Memory B cell (primary cell): ENCODE measurements at regions not wholly inside any gene's neighbourhood (a gene's known extent, or its start where the extent isn't known, plus 50 kb on each side); places are given as distances from the start of the nearest gene placed in this dataset.
A peak's percentile ranks its signal among the peaks of the same experiment; 100 is the strongest.
"Not testable (repeated sequence)": the region's sequence is repeated elsewhere in the genome, so short reads cannot be mapped to it uniquely, and the experiment has no call there.

Source experiments
- ATAC-seq: fragments of 150-1000 bp; cut with Tn5 transposase; 2 replicates; pipeline ENCODE4 v1.10.0; 2021; ENCODE audit warnings: low read depth, mild to moderate bottlenecking, moderate library complexity
- DNase-seq, 2 donors: peaks; one replicate each; pipeline ENCODE4 v3.0.0; 2022; ENCODE audit warnings: low spot score in 2 of 2
- H3K27ac Mint-ChIP-seq: one replicate; pipeline ENCODE4 v1.8.0; 2022; ENCODE audit warnings: mild to moderate bottlenecking, moderate library complexity, mixed read lengths
- H3K27me3 Mint-ChIP-seq: one replicate; pipeline ENCODE4 v1.8.0; 2022; ENCODE audit warnings: mixed read lengths
- H3K36me3 Mint-ChIP-seq: one replicate; pipeline ENCODE4 v1.8.0; 2022; ENCODE audit warnings: mild to moderate bottlenecking, mixed read lengths
- H3K4me1 Mint-ChIP-seq: one replicate; pipeline ENCODE4 v1.8.0; 2022; ENCODE audit warnings: mixed read lengths
- H3K4me3 Mint-ChIP-seq: one replicate; pipeline ENCODE4 v1.8.0; 2022; ENCODE audit warnings: mild to moderate bottlenecking, moderate library complexity, mixed read lengths
- H3K9me3 Mint-ChIP-seq: one replicate; pipeline ENCODE4 v1.8.0; 2022; ENCODE audit warnings: mixed read lengths

DNA sequence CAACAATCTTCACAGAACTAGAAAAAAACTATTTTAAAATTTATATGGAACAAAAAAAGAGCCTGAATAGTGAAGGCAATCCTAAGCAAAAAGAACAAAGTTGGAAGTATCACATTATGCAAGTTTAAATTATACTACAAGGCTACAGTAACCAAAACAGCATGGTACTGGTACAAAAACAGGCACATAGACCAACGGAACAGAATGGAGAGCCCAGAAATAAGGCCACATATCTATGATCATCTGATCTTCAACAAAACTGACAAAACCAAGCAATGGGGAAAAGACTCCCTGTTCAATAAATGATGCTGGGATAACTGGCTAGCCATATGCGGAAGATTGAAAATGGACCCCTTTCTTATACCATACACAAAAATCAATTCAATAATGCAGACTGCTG is 74.4 kb upstream of the RTN4 start:
- H3K4me3 Mint-ChIP-seq, H3K27ac Mint-ChIP-seq, H3K4me1 Mint-ChIP-seq, H3K36me3 Mint-ChIP-seq, H3K27me3 Mint-ChIP-seq, H3K9me3 Mint-ChIP-seq, ATAC-seq, DNase-seq: not testable (repeated sequence)

DNA sequence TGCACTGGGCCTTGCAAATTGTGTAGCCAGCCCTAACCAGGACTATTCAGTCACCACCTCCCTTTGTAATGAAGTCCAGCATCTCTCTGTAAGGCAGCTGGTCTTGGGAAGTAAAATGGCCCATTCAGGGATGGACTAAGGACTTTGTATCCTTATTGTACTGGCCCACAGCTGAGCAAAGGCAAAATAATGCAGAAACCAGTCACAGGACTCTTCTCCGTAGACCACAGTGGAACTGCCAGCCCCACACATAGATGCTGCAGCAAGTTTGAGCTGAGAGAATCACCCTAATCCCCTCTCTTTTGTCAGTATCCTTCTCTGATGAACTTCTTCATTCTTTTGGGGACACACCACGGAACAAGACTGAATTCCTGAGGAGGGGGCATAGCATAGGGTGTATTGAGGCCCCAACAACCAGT is 73.6 kb upstream of the RTN4 start:
- DNase-seq (no peak), ATAC-seq (no peak)
- Mint-ChIP-seq H3K36me3 (no peaks in the 10 kb centered on the region), H3K4me1 (peaks cover 17% of the 10 kb centered on the region), H3K27me3 (peaks cover 2% of the 10 kb centered on the region), H3K4me3 (no peak overlapping the region), H3K9me3 (no peaks in the 10 kb centered on the region), H3K27ac (no peak overlapping the region)

DNA sequence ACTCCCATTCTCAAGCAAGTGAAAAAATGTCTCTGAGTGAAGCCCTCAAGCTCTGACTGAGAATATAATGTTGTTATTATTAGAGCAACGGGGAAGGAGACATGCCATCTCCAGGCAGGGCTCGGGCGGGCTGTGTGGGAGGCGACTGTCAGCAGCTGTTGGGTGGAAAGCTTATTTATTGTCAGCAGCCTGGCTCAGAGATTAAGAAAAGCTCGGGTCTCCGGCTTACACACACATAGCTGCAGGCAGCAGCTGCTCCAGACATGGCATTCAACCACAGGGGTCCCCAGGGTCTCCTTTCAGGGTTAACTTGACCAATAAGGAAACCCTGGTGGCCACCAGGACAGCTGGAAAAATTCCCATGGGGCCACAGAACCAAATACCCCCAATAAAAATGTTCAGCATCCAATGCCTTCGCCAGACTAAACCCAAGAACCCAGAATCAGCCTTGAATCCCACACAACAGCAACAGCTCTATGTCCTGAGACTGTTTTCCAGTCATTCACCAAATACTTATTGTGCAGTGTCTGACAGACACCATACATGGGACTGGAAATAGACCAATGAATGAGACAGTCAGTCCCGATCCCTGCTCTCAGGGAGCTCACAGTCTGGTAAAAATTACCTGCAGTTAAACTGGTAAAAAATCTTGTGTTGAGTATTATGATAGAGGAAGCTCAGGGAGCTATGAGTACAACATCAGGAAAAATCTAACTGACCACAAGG is 70.5 kb upstream of the RTN4 start:
- no peaks in the 10 kb centered on the region for H3K36me3 Mint-ChIP-seq
- no peak overlapping the region for H3K27ac Mint-ChIP-seq
- ATAC-seq, result no peak
- H3K4me3 Mint-ChIP-seq, result no peak overlapping the region
- peaks cover 2% of the 10 kb centered on the region for H3K27me3 Mint-ChIP-seq
- no peak for DNase-seq
- peaks cover 23% of the 10 kb centered on the region for H3K4me1 Mint-ChIP-seq
- H3K9me3 Mint-ChIP-seq, result no peaks in the 10 kb centered on the region

DNA sequence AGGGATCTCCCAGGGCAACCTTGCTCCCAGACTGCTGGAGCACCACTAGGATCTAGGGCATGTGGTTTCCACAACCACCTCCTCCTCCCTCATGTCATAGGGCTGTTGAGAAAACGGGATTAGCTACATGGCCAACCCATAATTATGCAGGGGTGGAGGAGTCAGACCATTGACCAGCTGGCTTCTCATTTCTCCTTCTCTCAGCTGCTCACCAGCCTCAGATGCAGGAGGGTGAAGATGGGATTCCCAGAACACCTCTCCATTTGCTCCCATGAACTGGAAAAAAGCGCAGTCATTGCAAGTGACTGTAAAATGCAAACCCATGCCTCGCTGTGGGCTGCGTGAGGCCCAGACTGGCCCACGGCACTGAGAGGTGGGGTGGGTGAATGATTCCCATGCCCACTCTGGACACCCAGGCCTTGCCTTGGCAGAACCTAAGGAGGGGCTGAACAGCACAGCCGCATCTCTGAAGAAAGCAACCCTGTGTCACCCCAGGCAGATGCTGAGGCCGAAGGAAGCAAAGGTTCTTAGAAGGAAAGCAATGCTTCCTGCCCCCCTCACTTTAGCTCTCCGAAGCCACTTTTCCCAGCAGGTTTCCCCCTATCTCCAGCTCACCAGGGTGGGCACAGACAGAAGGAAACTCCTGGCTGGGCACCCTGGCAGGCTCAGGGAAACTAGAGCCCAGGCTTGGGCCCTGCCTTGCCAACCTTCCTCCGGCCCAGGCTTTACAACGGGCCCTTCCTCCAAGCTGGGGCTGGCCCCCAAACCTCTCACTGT is 69.6 kb upstream of the RTN4 start:
- ATAC-seq (no peak), DNase-seq (no peak)
- Mint-ChIP-seq H3K4me3 (no peak overlapping the region), H3K36me3 (no peaks in the 10 kb centered on the region), H3K27me3 (peaks cover 2% of the 10 kb centered on the region), H3K27ac (no peak overlapping the region), H3K9me3 (no peaks in the 10 kb centered on the region), H3K4me1 (peaks cover 23% of the 10 kb centered on the region)

DNA sequence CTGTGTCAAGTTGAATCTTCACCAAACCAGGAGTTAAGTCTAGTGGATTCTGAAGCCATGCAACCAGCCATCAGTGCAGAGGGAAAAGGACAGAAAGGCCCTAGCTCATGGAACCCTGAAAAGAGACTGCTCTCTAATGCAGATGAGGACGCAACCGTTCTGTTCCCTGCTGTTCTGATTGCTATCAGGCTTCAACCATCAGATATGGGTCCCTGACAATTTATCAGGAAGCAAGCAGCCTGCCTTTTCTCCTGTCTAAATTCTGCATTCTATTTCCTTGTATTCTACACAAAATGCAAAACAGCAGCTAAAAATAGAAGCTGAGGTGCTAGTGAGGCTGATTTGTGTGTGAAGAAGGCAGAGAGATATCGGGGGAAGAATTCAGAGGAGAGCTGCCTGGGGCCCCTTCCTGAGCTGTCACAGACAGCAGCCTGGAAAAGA is 68.4 kb upstream of the RTN4 start:
- peak overlapping the region; percentile 48 for H3K4me3 Mint-ChIP-seq

DNA sequence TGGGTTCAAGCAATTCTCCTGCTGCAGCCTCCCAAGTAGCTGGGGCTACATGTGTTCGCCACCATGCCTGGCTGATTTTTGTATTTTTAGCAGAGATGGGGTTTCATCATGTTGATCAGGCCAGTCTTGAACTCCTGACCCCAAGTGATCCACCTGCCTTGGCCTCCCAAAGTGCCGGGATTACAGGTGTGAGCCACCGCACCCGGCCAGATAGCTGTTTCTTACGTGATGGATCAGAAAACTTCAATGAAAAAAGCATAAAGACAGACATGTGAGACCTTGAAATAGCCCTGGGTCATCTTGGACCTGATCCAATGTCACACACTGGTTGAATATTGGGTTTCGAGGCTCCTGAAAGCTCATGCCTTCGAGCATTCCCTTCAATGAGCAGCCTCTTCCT is 66.7 kb upstream of the RTN4 start:
- DNase-seq, result no peak
- Mint-ChIP-seq H3K27me3 (peaks cover 2% of the 10 kb centered on the region), H3K4me3 (no peak overlapping the region), H3K27ac (no peak overlapping the region), H3K4me1 (peaks cover 25% of the 10 kb centered on the region), H3K9me3 (no peaks in the 10 kb centered on the region), H3K36me3 (no peaks in the 10 kb centered on the region)
- no peak for ATAC-seq

More for the DNA sequence above, 68.4 kb upstream of the RTN4 start:
- Mint-ChIP-seq H3K9me3 (no peaks in the 10 kb centered on the region), H3K36me3 (no peaks in the 10 kb centered on the region), H3K4me1 (peaks cover 23% of the 10 kb centered on the region), H3K27ac (peak overlapping the region; percentile 56), H3K27me3 (peaks cover 2% of the 10 kb centered on the region)
- DNase-seq (no peak), ATAC-seq (no peak)

DNA sequence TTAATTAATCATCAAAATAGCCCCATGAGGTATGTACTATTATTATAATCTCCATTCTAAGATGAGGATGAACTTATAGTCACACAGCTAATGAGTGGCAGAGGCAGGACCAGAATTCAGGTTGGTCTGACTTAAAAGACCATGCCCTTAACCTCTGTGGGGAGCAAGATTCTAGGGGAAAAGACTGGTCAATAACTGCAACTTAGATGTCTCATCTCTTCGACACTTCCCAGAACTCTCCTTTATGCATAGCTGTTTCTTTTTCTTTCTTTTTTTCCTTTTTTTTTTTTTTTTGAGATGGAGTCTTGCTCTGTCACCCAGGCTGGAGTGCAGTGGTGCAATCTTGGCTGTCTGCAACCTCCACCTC is 66.3 kb upstream of the RTN4 start:
- DNase-seq (no peak), ATAC-seq (no peak)
- Mint-ChIP-seq H3K36me3 (no peaks in the 10 kb centered on the region), H3K27ac (no peak overlapping the region), H3K27me3 (peaks cover 2% of the 10 kb centered on the region), H3K4me1 (peaks cover 25% of the 10 kb centered on the region), H3K9me3 (no peaks in the 10 kb centered on the region), H3K4me3 (no peak overlapping the region)

DNA sequence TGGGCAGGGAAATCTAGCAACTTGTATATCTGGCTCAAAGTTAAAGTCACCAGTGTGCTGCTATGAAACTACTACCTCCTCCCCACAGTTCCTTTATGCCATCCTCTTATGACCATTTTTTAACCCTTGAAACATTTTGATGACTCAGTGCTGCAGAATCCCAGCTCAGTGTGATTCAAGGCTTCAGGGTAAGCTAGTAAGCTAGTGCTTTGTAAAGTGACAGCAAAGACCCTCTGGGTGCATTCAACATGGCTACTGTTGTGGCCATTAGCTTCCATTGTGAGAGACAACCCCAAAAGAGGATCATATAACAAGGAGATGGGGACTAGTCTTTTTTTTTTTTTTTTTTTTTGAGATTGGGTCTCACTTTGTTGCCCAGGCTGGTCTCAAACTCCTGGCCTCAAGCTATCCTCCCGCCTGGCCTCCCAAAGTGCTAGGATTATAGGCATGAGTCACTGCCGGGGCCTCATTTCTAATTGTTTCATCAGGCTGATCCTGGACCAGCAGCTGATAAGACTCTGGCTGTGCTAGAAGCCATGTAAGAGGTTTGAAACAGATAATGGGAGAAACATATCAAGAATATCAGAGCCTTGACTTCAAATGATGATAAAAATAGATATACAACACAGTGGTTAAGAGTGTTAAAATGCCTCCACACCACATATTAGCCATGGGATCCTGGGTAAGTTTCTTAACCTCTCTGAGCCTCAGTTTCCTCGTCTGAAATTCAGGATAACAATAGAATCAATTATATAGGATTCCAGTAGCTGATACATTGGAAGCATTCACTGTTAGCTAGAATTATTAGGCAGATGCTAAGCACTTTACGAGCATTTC is 65.7 kb upstream of the RTN4 start:
- Mint-ChIP-seq H3K27ac (no peak overlapping the region), H3K9me3 (no peaks in the 10 kb centered on the region), H3K4me1 (peaks cover 24% of the 10 kb centered on the region), H3K4me3 (no peak overlapping the region), H3K27me3 (peaks cover 2% of the 10 kb centered on the region), H3K36me3 (no peaks in the 10 kb centered on the region)
- DNase-seq (no peak), ATAC-seq (no peak)

DNA sequence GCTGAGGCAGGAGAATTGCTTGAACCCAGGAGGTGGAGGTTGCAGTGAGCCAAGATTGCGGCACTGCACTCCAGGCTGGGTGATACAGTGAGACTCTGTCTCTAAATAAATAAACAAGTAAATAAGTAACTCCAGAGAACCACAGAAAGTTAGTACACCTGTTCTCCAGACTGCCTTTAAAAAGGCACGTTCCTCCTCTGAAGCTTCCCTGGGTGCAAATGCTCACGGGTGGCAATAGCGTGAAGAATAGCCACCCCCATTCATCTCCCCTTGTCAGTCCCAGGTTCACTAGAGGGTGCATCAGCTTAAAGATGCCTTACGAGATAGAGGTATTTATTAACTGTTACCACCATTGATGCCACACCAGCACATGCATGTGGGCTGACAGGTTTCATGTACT is 64.3 kb upstream of the RTN4 start:
- no peaks in the 10 kb centered on the region for H3K9me3 Mint-ChIP-seq
- no peaks in the 10 kb centered on the region for H3K36me3 Mint-ChIP-seq
- H3K4me3 Mint-ChIP-seq, result no peak overlapping the region
- H3K27ac Mint-ChIP-seq, result no peak overlapping the region
- H3K27me3 Mint-ChIP-seq, result no peaks in the 10 kb centered on the region
- ATAC-seq (no peak), DNase-seq (no peak)
- H3K4me1 Mint-ChIP-seq, result peaks cover 15% of the 10 kb centered on the region

DNA sequence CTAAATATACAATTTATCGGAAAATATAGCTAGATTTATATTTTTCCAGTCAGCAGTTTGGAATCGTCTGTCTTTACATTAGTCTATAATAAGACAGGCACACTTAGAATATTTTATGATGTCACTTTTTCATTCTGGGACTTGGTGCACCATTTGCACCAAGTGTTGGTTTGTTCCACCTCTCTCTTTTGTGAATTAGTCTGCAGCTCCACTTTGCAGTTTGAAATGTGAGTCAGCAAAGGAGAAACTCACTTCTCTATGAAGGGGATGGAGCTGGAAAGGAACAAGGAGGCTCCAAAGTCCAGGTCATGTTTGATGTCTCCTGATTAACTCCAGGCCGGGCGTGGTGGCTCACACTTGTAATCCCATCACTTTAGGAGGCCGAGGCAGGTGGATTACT is 63.8 kb upstream of the RTN4 start:
- Mint-ChIP-seq H3K9me3 (no peaks in the 10 kb centered on the region), H3K27ac (no peak overlapping the region), H3K27me3 (no peaks in the 10 kb centered on the region), H3K4me1 (peaks cover 10% of the 10 kb centered on the region), H3K4me3 (no peak overlapping the region), H3K36me3 (no peaks in the 10 kb centered on the region)
- no peak for ATAC-seq
- DNase-seq, result no peak

DNA sequence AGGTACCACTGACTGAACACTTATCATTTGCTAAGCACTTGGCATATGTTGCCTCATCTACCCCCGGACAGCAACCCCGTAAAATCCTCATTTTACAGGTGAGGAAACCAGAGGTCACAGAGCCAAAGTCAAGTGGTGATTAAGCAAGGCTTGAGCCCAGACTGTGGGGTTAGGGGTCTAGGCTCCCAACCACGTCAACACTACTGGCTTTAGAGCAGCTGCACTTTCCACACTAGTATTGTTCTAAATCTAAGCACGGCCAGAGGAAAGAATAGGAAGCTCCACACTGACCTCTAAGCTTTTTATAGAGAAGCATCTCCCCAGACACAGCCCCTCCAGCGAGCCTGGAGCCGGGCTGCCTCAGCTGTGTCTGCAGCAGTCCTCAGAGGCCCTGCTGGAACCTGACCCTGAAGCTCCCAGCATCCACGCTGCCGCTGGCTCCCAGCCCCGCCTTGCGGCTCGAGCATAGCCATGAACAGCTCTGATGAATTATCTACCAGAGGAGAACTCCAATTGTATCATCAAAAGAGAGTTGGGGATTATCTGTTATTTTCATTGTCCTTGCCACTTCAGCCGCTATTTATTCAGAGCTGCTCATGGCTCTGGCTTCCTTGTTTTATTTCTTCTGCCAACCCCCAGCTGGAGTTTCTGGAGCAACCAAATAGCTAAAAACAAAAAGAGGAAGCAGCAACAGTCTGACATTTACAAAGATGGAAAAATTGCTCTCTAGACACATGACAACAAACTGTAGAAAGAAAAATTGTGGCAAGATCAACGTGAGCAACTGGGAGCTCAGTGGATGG is 62.2 kb upstream of the RTN4 start:
- peaks cover 2% of the 10 kb centered on the region for H3K4me1 Mint-ChIP-seq
- H3K36me3 Mint-ChIP-seq, result no peaks in the 10 kb centered on the region
- peak; percentile 12 for ATAC-seq
- no peaks in the 10 kb centered on the region for H3K9me3 Mint-ChIP-seq
- H3K4me3 Mint-ChIP-seq, result no peak overlapping the region
- DNase-seq, result no peak
- H3K27me3 Mint-ChIP-seq, result no peaks in the 10 kb centered on the region
- peak overlapping the region; percentile 1 for H3K27ac Mint-ChIP-seq

DNA sequence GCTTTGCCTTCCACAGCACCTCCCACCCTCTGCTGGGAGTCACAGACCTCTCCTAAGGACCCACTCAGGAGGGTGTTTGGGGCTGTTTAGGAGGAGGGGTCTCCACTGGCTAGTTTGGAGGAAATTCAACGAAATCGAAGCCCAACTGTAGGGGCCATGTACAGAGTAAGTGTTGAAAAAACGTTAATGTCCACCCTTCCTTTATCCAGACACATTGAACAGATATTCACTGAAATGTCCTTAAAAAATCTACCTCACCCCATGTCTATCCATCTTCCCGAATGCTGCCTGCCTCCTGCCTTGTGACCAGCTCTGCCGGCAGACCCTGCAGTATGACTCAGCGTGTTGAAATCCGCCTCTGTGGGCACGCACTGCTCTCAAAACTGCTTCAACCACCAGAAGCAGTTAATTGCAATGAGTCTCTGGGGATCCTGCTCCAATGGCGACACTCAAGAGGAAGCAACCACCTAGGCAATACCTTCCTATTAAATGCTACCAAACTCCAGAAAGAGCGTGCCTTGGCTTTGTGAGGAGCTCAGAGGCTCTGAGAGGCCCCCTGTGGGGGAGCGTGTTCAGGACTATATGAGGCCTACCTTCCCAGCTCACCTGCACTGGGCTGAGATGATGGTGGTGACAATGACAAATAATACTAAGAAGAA is 61.4 kb upstream of the RTN4 start:
- Mint-ChIP-seq H3K36me3 (no peaks in the 10 kb centered on the region), H3K27ac (no peak overlapping the region), H3K27me3 (no peaks in the 10 kb centered on the region), H3K4me1 (peaks cover 2% of the 10 kb centered on the region), H3K4me3 (no peak overlapping the region), H3K9me3 (no peaks in the 10 kb centered on the region)
- ATAC-seq, result no peak
- no peak for DNase-seq

DNA sequence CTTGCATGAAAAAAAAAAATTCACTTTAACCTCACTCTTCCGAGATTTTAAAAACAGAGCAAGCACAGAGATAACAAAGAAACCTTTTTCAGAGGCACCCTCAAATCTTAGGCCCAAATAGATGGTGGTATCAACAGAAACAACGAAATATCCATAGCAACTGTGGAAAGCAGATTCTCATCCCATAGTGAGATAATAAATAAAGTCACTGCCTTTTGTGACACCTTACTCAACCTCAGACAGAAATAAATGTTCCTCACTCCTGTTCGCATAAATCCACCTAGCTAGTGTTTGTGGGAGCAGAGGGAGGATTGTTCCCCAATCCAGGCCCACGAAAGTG is 60.9 kb upstream of the RTN4 start:
- Mint-ChIP-seq H3K9me3 (no peaks in the 10 kb centered on the region), H3K4me3 (no peak overlapping the region), H3K27ac (no peak overlapping the region), H3K36me3 (no peaks in the 10 kb centered on the region), H3K27me3 (no peaks in the 10 kb centered on the region), H3K4me1 (peaks cover 2% of the 10 kb centered on the region)
- ATAC-seq (no peak), DNase-seq (no peak)
